ENCODE measurements at regions not wholly inside any gene's neighbourhood (a gene's known extent, or its start where the extent isn't known, plus 50 kb on each side); places are given as distances from the start of the nearest gene placed in this dataset.

DNA sequence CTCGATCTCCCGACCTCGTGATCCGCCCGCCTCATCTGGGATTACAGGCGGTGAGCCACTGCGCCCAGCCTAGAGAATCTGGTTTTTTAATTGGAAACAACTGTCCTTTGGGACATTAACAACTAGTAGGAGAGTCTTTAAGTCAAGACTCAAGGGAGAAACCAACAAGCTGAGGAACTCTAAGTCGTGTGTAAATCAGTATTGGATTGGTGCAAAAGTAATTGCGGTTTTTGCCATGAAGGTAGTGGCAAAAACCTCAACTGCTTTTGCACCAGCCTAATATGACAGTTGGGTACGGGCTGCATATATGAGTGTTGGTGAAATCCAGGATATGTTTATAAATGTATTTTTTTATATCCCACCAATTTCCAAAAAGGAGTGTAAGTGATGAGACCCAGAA lies 113.9 kb upstream of the PLXNA4 start:
- TF ChIP-seq, protein P1, sequence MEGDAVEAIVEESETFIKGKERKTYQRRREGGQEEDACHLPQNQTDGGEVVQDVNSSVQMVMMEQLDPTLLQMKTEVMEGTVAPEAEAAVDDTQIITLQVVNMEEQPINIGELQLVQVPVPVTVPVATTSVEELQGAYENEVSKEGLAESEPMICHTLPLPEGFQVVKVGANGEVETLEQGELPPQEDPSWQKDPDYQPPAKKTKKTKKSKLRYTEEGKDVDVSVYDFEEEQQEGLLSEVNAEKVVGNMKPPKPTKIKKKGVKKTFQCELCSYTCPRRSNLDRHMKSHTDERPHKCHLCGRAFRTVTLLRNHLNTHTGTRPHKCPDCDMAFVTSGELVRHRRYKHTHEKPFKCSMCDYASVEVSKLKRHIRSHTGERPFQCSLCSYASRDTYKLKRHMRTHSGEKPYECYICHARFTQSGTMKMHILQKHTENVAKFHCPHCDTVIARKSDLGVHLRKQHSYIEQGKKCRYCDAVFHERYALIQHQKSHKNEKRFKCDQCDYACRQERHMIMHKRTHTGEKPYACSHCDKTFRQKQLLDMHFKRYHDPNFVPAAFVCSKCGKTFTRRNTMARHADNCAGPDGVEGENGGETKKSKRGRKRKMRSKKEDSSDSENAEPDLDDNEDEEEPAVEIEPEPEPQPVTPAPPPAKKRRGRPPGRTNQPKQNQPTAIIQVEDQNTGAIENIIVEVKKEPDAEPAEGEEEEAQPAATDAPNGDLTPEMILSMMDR (IDR thresholded peaks at IDR 0.05), result no peak
- TF ChIP-seq POLR2A (IDR thresholded peaks at IDR 0.05) (no peak), POLR2AphosphoS5 (IDR thresholded peaks at IDR 0.05) (no peak)

All from prostate gland (tissue), 2 donors.